K562 (cell line): ENCODE measurements at regions not wholly inside any gene's neighbourhood (a gene's known extent, or its start where the extent isn't known, plus 50 kb on each side); places are given as distances from the start of the nearest gene placed in this dataset.

Source experiments
- CAMTA2 ChIP-seq: fragments of 250-450 bp; sonication (Bioruptor Pico); conservative IDR thresholded peaks from 2 replicates; pipeline ENCODE4 v1.5.1; 2022
- MYC ChIP-seq, 2 experiments: fragments of 250-450 bp in 1 of 2; sonication (Bioruptor Pico) in 1 of 2; IDR thresholded peaks; 2 replicates each; pipeline versions ENCODE4 v1.5.1 to v1.6.1; 2012 to 2021; ENCODE audit warnings: low read depth in 2 of 2, borderline replicate concordance in 1 of 2, improper control_type of control experiment in 1 of 2, low read length in 1 of 2, mild to moderate bottlenecking in 1 of 2, moderate library complexity in 1 of 2
- NCOA4 ChIP-seq: fragments of 450-650 bp; IDR thresholded peaks from 2 replicates; pipeline ENCODE4 v1.6.1; 2018; ENCODE audit warnings: mild to moderate bottlenecking; ENCODE audit not compliant: partially characterized antibody
- PHF21A ChIP-seq: fragments of 450-650 bp; IDR thresholded peaks from 2 replicates; pipeline ENCODE4 v1.6.1; 2017; ENCODE audit warnings: low read depth, borderline replicate concordance
- POLR2AphosphoS2 ChIP-seq: IDR thresholded peaks from 2 replicates; pipeline ENCODE4 v1.6.1; 2012; ENCODE audit warnings: low read length, improper control_type of control experiment
- SAP30 ChIP-seq: fragments of 200-600 bp; sonication (generic); IDR thresholded peaks from 2 replicates; pipeline ENCODE4 v1.6.1; 2012; ENCODE audit warnings: borderline replicate concordance, low read depth, mild to moderate bottlenecking, moderate library complexity, low read length, control low read depth, inconsistent platforms; ENCODE audit not compliant: insufficient read depth, poor library complexity, severe bottlenecking
- SMARCA4 ChIP-seq: fragments of 450-650 bp; IDR thresholded peaks from 2 replicates; pipeline ENCODE4 v1.6.1; 2016
- SMC3 ChIP-seq: conservative IDR thresholded peaks from 2 replicates; pipeline ENCODE4 v1.6.1; 2011; ENCODE audit warnings: low read depth, low read length, improper control_type of control experiment; ENCODE audit not compliant: insufficient read depth
- SRF ChIP-seq, 2 experiments: fragments of 250-450, 450-650 bp in 1 of 2; sonication (Bioruptor Pico) in 1 of 2; sonication (generic) in 1 of 2; formaldehyde crosslinking; IDR thresholded peaks; 2 replicates each; pipeline versions ENCODE4 v1.5.0 to v1.5.1; 2020 to 2022; ENCODE audit warnings: mild to moderate bottlenecking in 1 of 2, missing genetic modification reagents in 1 of 2
- TAF1 ChIP-seq: IDR thresholded peaks from 2 replicates; pipeline ENCODE4 v1.6.1; 2011; ENCODE audit warnings: mild to moderate bottlenecking, low read length, moderate library complexity; ENCODE audit not compliant: insufficient read depth, control insufficient read depth, severe bottlenecking; ENCODE audit errors: extremely low read depth
- TF ChIP-seq, protein P1 (sequence below), 3 experiments: IDR thresholded peaks in 2 of 3; conservative IDR thresholded peaks in 1 of 3; 2 replicates each; pipeline ENCODE4 v1.5.1; 2011 to 2012; ENCODE audit warnings: low read length in 3 of 3, mild to moderate bottlenecking in 3 of 3, control low read depth in 2 of 3, improper control_type of control experiment in 1 of 3, inconsistent platforms in 1 of 3, low read depth in 1 of 3, mixed read lengths in 1 of 3, moderate library complexity in 1 of 3; ENCODE audit not compliant: insufficient read depth in 2 of 3

DNA sequence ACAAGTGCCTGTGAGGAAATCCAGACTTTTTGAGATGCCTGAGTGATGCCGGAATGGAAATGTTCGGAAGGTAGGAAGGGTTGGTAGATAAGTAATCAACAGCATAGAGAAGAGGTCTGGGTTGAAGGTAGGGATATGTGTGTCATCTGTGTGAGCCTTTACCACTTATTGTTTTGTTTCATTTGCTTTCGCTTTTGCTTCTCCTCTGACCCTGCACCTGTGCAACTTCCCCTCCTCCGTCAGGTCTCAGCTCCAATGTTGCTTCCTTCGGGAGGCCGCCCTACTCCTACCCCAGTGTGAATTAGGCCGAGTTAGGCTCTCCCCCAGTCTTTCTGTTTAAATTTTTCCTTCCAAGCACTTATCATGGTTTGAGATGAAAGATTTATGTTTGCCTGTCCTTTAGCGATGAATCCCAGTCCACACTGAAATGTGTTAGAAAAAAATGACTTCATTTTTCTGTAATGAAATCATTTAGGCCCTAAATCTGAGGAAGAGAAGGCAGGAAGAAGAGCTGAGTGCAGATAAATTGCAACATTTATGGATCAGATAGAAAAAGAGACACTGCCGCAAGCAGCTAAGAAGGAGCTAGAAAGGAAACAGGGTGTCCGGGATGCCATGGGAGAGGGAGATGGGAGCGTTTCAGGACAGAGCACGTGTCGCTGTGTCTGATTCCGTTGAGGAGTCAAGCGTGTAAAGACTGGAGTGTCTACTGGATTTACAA is 139.6 kb upstream of the PELI1 start:
- no peak for TF ChIP-seq POLR2AphosphoS2
- no peak for TF ChIP-seq MYC (IDR thresholded peaks at IDR 0.05; ENCODE audit: low read depth, low read length)
- no peak for TF ChIP-seq MYC (CRISPR knock-in tag; IDR thresholded peaks at IDR 0.05; ENCODE audit: borderline replicate concordance, low read depth)
- TF ChIP-seq TAF1: no peak
- TF ChIP-seq, protein P1, sequence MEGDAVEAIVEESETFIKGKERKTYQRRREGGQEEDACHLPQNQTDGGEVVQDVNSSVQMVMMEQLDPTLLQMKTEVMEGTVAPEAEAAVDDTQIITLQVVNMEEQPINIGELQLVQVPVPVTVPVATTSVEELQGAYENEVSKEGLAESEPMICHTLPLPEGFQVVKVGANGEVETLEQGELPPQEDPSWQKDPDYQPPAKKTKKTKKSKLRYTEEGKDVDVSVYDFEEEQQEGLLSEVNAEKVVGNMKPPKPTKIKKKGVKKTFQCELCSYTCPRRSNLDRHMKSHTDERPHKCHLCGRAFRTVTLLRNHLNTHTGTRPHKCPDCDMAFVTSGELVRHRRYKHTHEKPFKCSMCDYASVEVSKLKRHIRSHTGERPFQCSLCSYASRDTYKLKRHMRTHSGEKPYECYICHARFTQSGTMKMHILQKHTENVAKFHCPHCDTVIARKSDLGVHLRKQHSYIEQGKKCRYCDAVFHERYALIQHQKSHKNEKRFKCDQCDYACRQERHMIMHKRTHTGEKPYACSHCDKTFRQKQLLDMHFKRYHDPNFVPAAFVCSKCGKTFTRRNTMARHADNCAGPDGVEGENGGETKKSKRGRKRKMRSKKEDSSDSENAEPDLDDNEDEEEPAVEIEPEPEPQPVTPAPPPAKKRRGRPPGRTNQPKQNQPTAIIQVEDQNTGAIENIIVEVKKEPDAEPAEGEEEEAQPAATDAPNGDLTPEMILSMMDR (IDR thresholded peaks at IDR 0.05 in 2 of 3, conservative IDR thresholded peaks at IDR 0.05 in 1 of 3; ENCODE audit: insufficient read depth in 2 of 3, low read depth in 1 of 3, low read length in 3 of 3): no peak
- TF ChIP-seq SMARCA4: no peak
- TF ChIP-seq NCOA4: no peak
- no peak for TF ChIP-seq SMC3
- no peak for TF ChIP-seq SRF (CRISPR knock-in tag; IDR thresholded peaks at IDR 0.05)
- no peak for TF ChIP-seq SAP30
- TF ChIP-seq CAMTA2 (CRISPR knock-in tag): no peak
- TF ChIP-seq PHF21A: no peak
